Nephron progenitor cell (in vitro differentiated cells): ENCODE measurements at regions not wholly inside any gene's neighbourhood (a gene's known extent, or its start where the extent isn't known, plus 50 kb on each side); places are given as distances from the start of the nearest gene placed in this dataset.
A peak's percentile ranks its signal among the peaks of the same experiment; 100 is the strongest.

Experiments used
- DNase-seq: peaks from one replicate; pipeline ENCODE4 v3.0.0; 2021
- H3K27ac Mint-ChIP-seq: 2 replicates; pipeline ENCODE4 v1.8.0; 2021; ENCODE audit warnings: mild to moderate bottlenecking, moderate library complexity, mixed read lengths
- H3K27me3 Mint-ChIP-seq: 2 replicates; pipeline ENCODE4 v1.8.0; 2021; ENCODE audit warnings: mild to moderate bottlenecking, low read depth, mixed read lengths; ENCODE audit not compliant: poor library complexity
- H3K36me3 Mint-ChIP-seq: 2 replicates; pipeline ENCODE4 v1.8.0; 2021; ENCODE audit warnings: low read depth, mixed read lengths
- H3K4me1 Mint-ChIP-seq: 2 replicates; pipeline ENCODE4 v1.8.0; 2021; ENCODE audit warnings: mixed read lengths
- H3K4me3 Mint-ChIP-seq: 2 replicates; pipeline ENCODE4 v1.8.0; 2021; ENCODE audit warnings: mild to moderate bottlenecking, moderate library complexity, mixed read lengths
- H3K9me3 Mint-ChIP-seq: 2 replicates; pipeline ENCODE4 v1.8.0; 2021; ENCODE audit warnings: mild to moderate bottlenecking, moderate library complexity, mixed read lengths
- CTCF ChIP-seq: fragments of 200-600 bp; sonication (generic); IDR thresholded peaks from 2 replicates; pipeline ENCODE4 v1.5.0; 2021; ENCODE audit warnings: antibody characterized with exemption

- TF ChIP-seq CTCF, result peak; percentile 82
- Mint-ChIP-seq H3K4me3 (peak overlapping the region; percentile 42), H3K27ac (peak overlapping the region; percentile 50), H3K4me1 (peaks cover 38% of the 10 kb centered on the region), H3K9me3 (peaks cover 4% of the 10 kb centered on the region), H3K36me3 (no peaks in the 10 kb centered on the region), H3K27me3 (peaks cover 40% of the 10 kb centered on the region)
- DNase-seq, result peak; percentile 55
Observed at GRCh38 chr16:48054881-48055601, 100.8 kb downstream of the ABCC12 start.

- Mint-ChIP-seq H3K36me3 (no peaks in the 10 kb centered on the region), H3K4me1 (peaks cover 38% of the 10 kb centered on the region), H3K27ac (no peak overlapping the region), H3K27me3 (peaks cover 43% of the 10 kb centered on the region), H3K9me3 (no peaks in the 10 kb centered on the region), H3K4me3 (no peak overlapping the region)
- peak; percentile 39 for DNase-seq
- TF ChIP-seq CTCF, result no peak
Observed at GRCh38 chr16:48053418-48053745, 102.4 kb downstream of the ABCC12 start.

GRCh38 chr16:48052731-48053417, 102.9 kb downstream of the ABCC12 start:
- Mint-ChIP-seq H3K4me1 (peaks cover 38% of the 10 kb centered on the region), H3K27ac (no peak overlapping the region), H3K27me3 (peaks cover 45% of the 10 kb centered on the region), H3K9me3 (no peaks in the 10 kb centered on the region), H3K36me3 (no peaks in the 10 kb centered on the region), H3K4me3 (no peak overlapping the region)
- no peak for TF ChIP-seq CTCF
- no peak for DNase-seq

- H3K27ac Mint-ChIP-seq, result no peak overlapping the region
- peaks cover 29% of the 10 kb centered on the region for H3K4me1 Mint-ChIP-seq
- H3K4me3 Mint-ChIP-seq, result no peak overlapping the region
- H3K9me3 Mint-ChIP-seq, result no peaks in the 10 kb centered on the region
- no peak for DNase-seq
- TF ChIP-seq CTCF, result no peak
- no peaks in the 10 kb centered on the region for H3K36me3 Mint-ChIP-seq
- H3K27me3 Mint-ChIP-seq, result peaks cover 45% of the 10 kb centered on the region
Observed at GRCh38 chr16:48050871-48051270, 104.9 kb downstream of the ABCC12 start.

- no peaks in the 10 kb centered on the region for H3K36me3 Mint-ChIP-seq
- H3K9me3 Mint-ChIP-seq, result no peaks in the 10 kb centered on the region
- peaks cover 35% of the 10 kb centered on the region for H3K27me3 Mint-ChIP-seq
- no peak overlapping the region for H3K27ac Mint-ChIP-seq
- H3K4me1 Mint-ChIP-seq, result peaks cover 23% of the 10 kb centered on the region
- no peak for DNase-seq
- no peak for TF ChIP-seq CTCF
- H3K4me3 Mint-ChIP-seq, result no peak overlapping the region
Observed at GRCh38 chr16:48049847-48050246, 105.9 kb downstream of the ABCC12 start.

GRCh38 chr16:48047720-48048119, 108.1 kb downstream of the ABCC12 start:
- H3K36me3 Mint-ChIP-seq, result no peaks in the 10 kb centered on the region
- no peak for TF ChIP-seq CTCF
- H3K4me1 Mint-ChIP-seq, result peaks cover 3% of the 10 kb centered on the region
- peaks cover 27% of the 10 kb centered on the region for H3K27me3 Mint-ChIP-seq
- no peaks in the 10 kb centered on the region for H3K9me3 Mint-ChIP-seq
- H3K4me3 Mint-ChIP-seq, result no peak overlapping the region
- no peak for DNase-seq
- no peak overlapping the region for H3K27ac Mint-ChIP-seq
